PC-3 (cell line): ENCODE measurements at regions not wholly inside any gene's neighbourhood (a gene's known extent, or its start where the extent isn't known, plus 50 kb on each side); places are given as distances from the start of the nearest gene placed in this dataset.

Experiments
- ATAC-seq: fragments of 200-7000 bp; cut with Tn5 transposase; 2 replicates; pipeline ENCODE4 v1.9.1; 2020; ENCODE audit warnings: mild to moderate bottlenecking, moderate library complexity
- BruUV-seq: library from RNA; stranded (reverse); fragments of 400-500 nt; replicated peaks from 2 replicates; lab custom pipeline; 2021; lab: Mats Ljungman, UMichigan
- CTCF ChIA-PET: fragments of 300-600 bp; sonication (Branson Sonifier 250); formaldehyde crosslinking; loops from one replicate; lab custom pipeline; 2022; ENCODE audit warnings: antibody characterized with exemption; lab: Charles Lee
- POLR2A ChIA-PET: fragments of 300-600 bp; sonication (Branson Sonifier 250); formaldehyde crosslinking; loops from one replicate; lab custom pipeline; 2022; ENCODE audit warnings: antibody characterized with exemption; ENCODE audit not compliant: unreplicated experiment; lab: Charles Lee
- DNase-seq: peaks from one replicate; pipeline ENCODE4 v3.0.0-alpha.2; 2015
- H2AFZ ChIP-seq: fragments of 300-600 bp; sonication (generic); 2 replicates; pipeline ENCODE4 v1.6.0; 2016; ENCODE audit warnings: antibody characterized with exemption, low read length
- H3F3A ChIP-seq: fragments of 300-600 bp; sonication (generic); one replicate; pipeline ENCODE4 v1.6.0; 2017; ENCODE audit warnings: antibody characterized with exemption, low read length, control low read depth, mild to moderate bottlenecking; ENCODE audit not compliant: unreplicated experiment
- H3K27ac ChIP-seq: fragments of 300-600 bp; sonication (generic); 2 replicates; pipeline ENCODE4 v1.5.1; 2016; ENCODE audit warnings: mild to moderate bottlenecking, low read length
- H3K27me3 ChIP-seq: fragments of 300-600 bp; sonication (generic); 2 replicates; pipeline ENCODE4 v1.6.1; 2016; ENCODE audit warnings: low read length, mixed read lengths
- H3K36me3 ChIP-seq: fragments of 300-600 bp; sonication (generic); 2 replicates; pipeline ENCODE4 v1.6.1; 2016; ENCODE audit warnings: low read depth, mixed run types, low read length, mixed read lengths
- H3K4me1 ChIP-seq: fragments of 300-600 bp; sonication (generic); 2 replicates; pipeline ENCODE4 v1.5.1; 2016; ENCODE audit warnings: low read length; ENCODE audit not compliant: insufficient read depth
- H3K4me2 ChIP-seq: fragments of 300-600 bp; sonication (generic); 2 replicates; pipeline ENCODE4 v1.6.0; 2016; ENCODE audit warnings: low read length
- H3K4me3 ChIP-seq: fragments of 300-600 bp; sonication (generic); 2 replicates; pipeline ENCODE4 v1.5.1; 2016; ENCODE audit warnings: mild to moderate bottlenecking, low read length, mixed read lengths
- H3K79me2 ChIP-seq: fragments of 300-600 bp; sonication (generic); 2 replicates; pipeline ENCODE4 v1.6.1; 2017; ENCODE audit warnings: low read length, mixed read lengths
- H3K9ac ChIP-seq: fragments of 300-600 bp; sonication (generic); 2 replicates; pipeline ENCODE4 v1.6.0; 2016; ENCODE audit warnings: mild to moderate bottlenecking, low read length
- H3K9me2 ChIP-seq: fragments of 300-600 bp; sonication (generic); replicated peaks from 2 replicates; pipeline ENCODE4 v1.6.1; 2016; ENCODE audit warnings: mixed run types, low read length, mixed read lengths
- H3K9me3 ChIP-seq: fragments of 300-600 bp; sonication (generic); 2 replicates; pipeline ENCODE4 v1.6.1; 2016; ENCODE audit warnings: low read length, mixed read lengths
- H4K20me1 ChIP-seq: fragments of 300-600 bp; sonication (generic); 2 replicates; pipeline ENCODE4 v1.6.1; 2016; ENCODE audit warnings: low read length, mixed read lengths
- CTCF ChIP-seq: fragments of 300-600 bp; sonication (generic); conservative IDR thresholded peaks from 2 replicates; pipeline ENCODE4 v1.5.1; 2017; ENCODE audit warnings: antibody characterized with exemption, low read depth, mild to moderate bottlenecking, low read length
- EZH2 ChIP-seq: fragments of 300-600 bp; sonication (generic); IDR thresholded peaks from one replicate; pipeline ENCODE4 v1.6.1; 2017; ENCODE audit warnings: antibody characterized with exemption, mild to moderate bottlenecking, low read length; ENCODE audit not compliant: unreplicated experiment
- EZH2phosphoT487 ChIP-seq: fragments of 300-600 bp; sonication (generic); IDR thresholded peaks from 2 replicates; pipeline ENCODE4 v1.6.1; 2018; ENCODE audit warnings: mild to moderate bottlenecking, antibody characterized with exemption, low read length, borderline replicate concordance
- intact Hi-C: fragments of 100-400 bp; cut with micrococcal nuclease; formaldehyde crosslinking; loops from 2 replicates; pipeline ENCODE4 v1.9.0; 2023

DNA sequence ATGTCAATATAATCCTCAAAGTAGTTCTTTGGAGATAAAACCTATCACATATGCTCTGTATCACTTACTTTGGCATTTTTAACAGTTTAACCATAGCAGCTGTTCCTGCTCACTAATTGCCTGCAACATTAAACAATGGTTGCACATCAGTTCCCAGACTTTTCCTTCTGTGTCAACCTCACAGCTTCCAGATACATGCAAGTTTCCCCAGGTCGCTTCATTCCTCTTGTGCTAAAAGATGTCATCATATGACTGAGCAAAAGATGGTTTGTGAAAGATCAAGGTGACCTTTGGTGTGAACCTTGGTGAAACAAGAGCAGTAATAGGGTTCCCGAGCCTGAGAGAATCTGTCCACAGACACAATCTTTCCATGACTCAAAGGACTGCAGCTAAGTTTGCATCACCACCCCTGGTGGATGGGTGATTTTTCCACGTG is 500.4 kb upstream of the PAPPA start:
- no peak overlapping the region for H2AFZ ChIP-seq
- ATAC-seq (no peak), DNase-seq (no peak)
- intact Hi-C loops: no loop called here
- H3K4me1 ChIP-seq: no peaks in the 10 kb centered on the region
- no peak overlapping the region for H3K9ac ChIP-seq
- no peaks in the 10 kb centered on the region for H3K27me3 ChIP-seq
- no peaks in the 10 kb centered on the region for H3K79me2 ChIP-seq
- POLR2A ChIA-PET: no interaction called here
- no TSS peak for BruUV-seq
- TF ChIP-seq CTCF: no peak
- H3K4me3 ChIP-seq: no peak overlapping the region
- H3F3A ChIP-seq: no peaks in the 10 kb centered on the region
- H3K4me2 ChIP-seq: no peak overlapping the region
- CTCF ChIA-PET: no interaction called here
- no peaks in the 10 kb centered on the region for H3K9me2 ChIP-seq
- no peaks in the 10 kb centered on the region for H4K20me1 ChIP-seq
- no peaks in the 10 kb centered on the region for H3K9me3 ChIP-seq
- no peaks in the 10 kb centered on the region for H3K36me3 ChIP-seq
- no peak overlapping the region for H3K27ac ChIP-seq

GRCh38 chr9:115657695-115658094 is 495.9 kb upstream of the PAPPA start:
- TF ChIP-seq EZH2 (no peak), EZH2phosphoT487 (no peak), CTCF (no peak)

GRCh38 chr9:115665519-115665918 is 488.1 kb upstream of the PAPPA start:
- no peaks in the 10 kb centered on the region for H3K4me1 ChIP-seq
- POLR2A ChIA-PET: no interaction called here
- no peaks in the 10 kb centered on the region for H3K79me2 ChIP-seq
- no peak overlapping the region for H3K27ac ChIP-seq
- DNase-seq (no peak), ATAC-seq (no peak)
- H3K9ac ChIP-seq: no peak overlapping the region
- no peak overlapping the region for H3K4me2 ChIP-seq
- CTCF ChIA-PET: no interaction called here
- H3K36me3 ChIP-seq: no peaks in the 10 kb centered on the region
- no peaks in the 10 kb centered on the region for H3K27me3 ChIP-seq
- no TSS peak for BruUV-seq
- no peaks in the 10 kb centered on the region for H3F3A ChIP-seq
- H4K20me1 ChIP-seq: no peaks in the 10 kb centered on the region
- TF ChIP-seq EZH2 (no peak), EZH2phosphoT487 (no peak), CTCF (no peak)
- no peak overlapping the region for H3K4me3 ChIP-seq
- no peaks in the 10 kb centered on the region for H3K9me3 ChIP-seq
- intact Hi-C loops: no loop called here
- no peak overlapping the region for H2AFZ ChIP-seq
- H3K9me2 ChIP-seq: no peaks in the 10 kb centered on the region

More at GRCh38 chr9:115657695-115658094, 495.9 kb upstream of the PAPPA start:
- DNase-seq (no peak), ATAC-seq (peak; percentile 71)
- H3K9me3 ChIP-seq: no peaks in the 10 kb centered on the region
- no peaks in the 10 kb centered on the region for H3F3A ChIP-seq
- ChIA-PET POLR2A (no interaction called here), CTCF (no interaction called here)
- no peak overlapping the region for H3K9ac ChIP-seq
- no peaks in the 10 kb centered on the region for H3K9me2 ChIP-seq
- H4K20me1 ChIP-seq: no peaks in the 10 kb centered on the region
- no peaks in the 10 kb centered on the region for H3K36me3 ChIP-seq
- no peak overlapping the region for H3K27ac ChIP-seq
- no peaks in the 10 kb centered on the region for H3K4me1 ChIP-seq
- H3K79me2 ChIP-seq: no peaks in the 10 kb centered on the region
- BruUV-seq: no TSS peak
- H3K4me3 ChIP-seq: no peak overlapping the region
- H3K4me2 ChIP-seq: no peak overlapping the region
- no peaks in the 10 kb centered on the region for H3K27me3 ChIP-seq
- intact Hi-C loops: loop anchor here (5.0 kb wide), 2 partner anchors 50 to 65 kb away; no protein-coding TSS in a partner anchor
- no peak overlapping the region for H2AFZ ChIP-seq
